Testis (tissue), 2 donors: ENCODE measurements at regions not wholly inside any gene's neighbourhood (a gene's known extent, or its start where the extent isn't known, plus 50 kb on each side); places are given as distances from the start of the nearest gene placed in this dataset.

Source experiments
- POLR2A ChIP-seq: fragments of 450-650 bp; IDR thresholded peaks from one replicate; pipeline ENCODE4 v1.6.1; 2017; ENCODE audit warnings: antibody characterized with exemption, mild to moderate bottlenecking, moderate library complexity
- TF ChIP-seq, protein P1 (sequence below), 3 experiments: fragments of 450-650 bp in 2 of 3; fragments of 200-600 bp in 1 of 3; sonication (generic) in 1 of 3; IDR thresholded peaks; one replicate each; pipeline ENCODE4 v1.5.1; 2016 to 2019; ENCODE audit warnings: antibody characterized with exemption in 3 of 3, mild to moderate bottlenecking in 2 of 3, moderate library complexity in 1 of 3

DNA sequence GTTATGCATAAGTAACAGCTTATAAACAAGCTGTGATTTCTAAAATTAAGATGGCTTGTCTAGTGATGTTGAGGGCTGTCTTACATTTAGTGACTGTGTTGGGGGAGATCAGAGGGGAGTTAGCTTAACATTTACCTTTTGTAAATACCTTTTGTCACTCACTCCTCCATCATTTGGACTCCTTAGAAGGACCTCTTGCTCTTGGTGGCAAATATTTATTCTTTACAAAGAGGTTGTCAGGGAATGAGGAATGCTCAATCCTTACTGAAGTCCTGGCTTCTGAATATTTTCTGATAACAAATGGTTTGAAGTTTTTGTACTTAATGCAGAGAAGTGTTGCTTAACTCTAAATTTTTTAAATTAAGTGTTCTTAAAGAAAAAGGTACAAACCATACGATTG is 438.8 kb upstream of the FAM98A start:
- TF ChIP-seq, protein P1, sequence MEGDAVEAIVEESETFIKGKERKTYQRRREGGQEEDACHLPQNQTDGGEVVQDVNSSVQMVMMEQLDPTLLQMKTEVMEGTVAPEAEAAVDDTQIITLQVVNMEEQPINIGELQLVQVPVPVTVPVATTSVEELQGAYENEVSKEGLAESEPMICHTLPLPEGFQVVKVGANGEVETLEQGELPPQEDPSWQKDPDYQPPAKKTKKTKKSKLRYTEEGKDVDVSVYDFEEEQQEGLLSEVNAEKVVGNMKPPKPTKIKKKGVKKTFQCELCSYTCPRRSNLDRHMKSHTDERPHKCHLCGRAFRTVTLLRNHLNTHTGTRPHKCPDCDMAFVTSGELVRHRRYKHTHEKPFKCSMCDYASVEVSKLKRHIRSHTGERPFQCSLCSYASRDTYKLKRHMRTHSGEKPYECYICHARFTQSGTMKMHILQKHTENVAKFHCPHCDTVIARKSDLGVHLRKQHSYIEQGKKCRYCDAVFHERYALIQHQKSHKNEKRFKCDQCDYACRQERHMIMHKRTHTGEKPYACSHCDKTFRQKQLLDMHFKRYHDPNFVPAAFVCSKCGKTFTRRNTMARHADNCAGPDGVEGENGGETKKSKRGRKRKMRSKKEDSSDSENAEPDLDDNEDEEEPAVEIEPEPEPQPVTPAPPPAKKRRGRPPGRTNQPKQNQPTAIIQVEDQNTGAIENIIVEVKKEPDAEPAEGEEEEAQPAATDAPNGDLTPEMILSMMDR (IDR thresholded peaks at IDR 0.05), result no peak
- TF ChIP-seq POLR2A, result no peak
